T-helper 2 cell treated with Interferon-gamma antibody and Interleukin-4, amounts not matched to agents 5 μg/mL and 100 μg/mL, for 36 hours (primary cell): ENCODE measurements at regions not wholly inside any gene's neighbourhood (a gene's known extent, or its start where the extent isn't known, plus 50 kb on each side); places are given as distances from the start of the nearest gene placed in this dataset.

Experiments
- DNase-seq: peaks from one replicate; pipeline ENCODE4 v3.0.0; 2021; ENCODE audit warnings: low spot score
- H3K27ac Mint-ChIP-seq: one replicate; pipeline ENCODE4 v1.8.0; 2021; ENCODE audit warnings: mild to moderate bottlenecking, mixed read lengths
- H3K27me3 Mint-ChIP-seq: one replicate; pipeline ENCODE4 v1.8.0; 2021; ENCODE audit warnings: low read depth, mixed read lengths
- H3K36me3 Mint-ChIP-seq: one replicate; pipeline ENCODE4 v1.8.0; 2021; ENCODE audit warnings: low read depth, mixed read lengths
- H3K4me1 Mint-ChIP-seq: one replicate; pipeline ENCODE4 v1.8.0; 2021; ENCODE audit warnings: low read depth, mixed read lengths
- H3K4me3 Mint-ChIP-seq: one replicate; pipeline ENCODE4 v1.8.0; 2022; ENCODE audit warnings: mild to moderate bottlenecking, moderate library complexity, mixed read lengths
- H3K9me3 Mint-ChIP-seq: one replicate; pipeline ENCODE4 v1.8.0; 2021; ENCODE audit warnings: mixed read lengths

DNA sequence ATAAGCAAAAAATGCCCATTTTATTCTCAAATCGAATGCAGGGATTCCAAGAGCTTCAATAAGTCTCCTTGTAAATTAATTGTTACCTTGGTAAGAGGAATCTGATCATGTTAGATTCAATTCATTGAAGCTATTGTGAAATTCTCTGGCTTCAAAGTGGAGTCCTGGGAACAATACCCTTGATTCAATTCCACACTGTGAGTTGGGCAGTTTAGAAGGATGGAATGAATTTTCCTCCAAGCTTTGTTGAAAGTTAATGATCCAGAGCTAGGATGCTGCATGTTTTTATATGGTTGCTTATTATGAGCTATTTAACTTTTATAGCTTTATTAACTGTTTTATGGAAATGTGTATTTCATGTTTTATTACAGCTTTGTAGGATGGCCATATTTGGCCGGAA lies 89.9 kb upstream of the IGF1 start:
- Mint-ChIP-seq H3K4me3 (no peak overlapping the region), H3K27ac (no peak overlapping the region), H3K9me3 (no peaks in the 10 kb centered on the region), H3K27me3 (peaks cover 2% of the 10 kb centered on the region), H3K4me1 (no peaks in the 10 kb centered on the region), H3K36me3 (no peaks in the 10 kb centered on the region)
- no peak for DNase-seq

DNA sequence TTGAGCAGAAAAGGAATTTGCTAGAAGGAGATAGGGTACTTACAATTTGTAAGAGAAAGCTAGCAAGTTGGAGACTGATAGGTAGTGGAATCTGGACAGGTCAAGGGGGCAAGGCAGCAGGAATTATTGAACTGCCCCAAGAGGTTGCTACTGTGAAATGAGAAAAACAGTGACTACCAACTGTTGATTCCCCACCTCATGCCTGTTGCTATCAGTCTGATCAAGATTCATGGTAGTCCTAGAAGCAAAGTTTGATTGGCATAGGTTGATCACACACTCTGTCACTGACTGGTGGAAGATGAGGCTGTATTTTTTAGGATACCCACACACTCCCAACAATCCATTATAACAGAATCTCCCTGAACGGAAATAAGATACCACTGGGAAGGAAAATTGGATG lies 89.4 kb upstream of the IGF1 start:
- peaks cover 2% of the 10 kb centered on the region for H3K27me3 Mint-ChIP-seq
- no peak for DNase-seq
- H3K27ac Mint-ChIP-seq = no peak overlapping the region
- H3K4me1 Mint-ChIP-seq = no peaks in the 10 kb centered on the region
- H3K9me3 Mint-ChIP-seq = no peaks in the 10 kb centered on the region
- no peak overlapping the region for H3K4me3 Mint-ChIP-seq
- no peaks in the 10 kb centered on the region for H3K36me3 Mint-ChIP-seq

DNA sequence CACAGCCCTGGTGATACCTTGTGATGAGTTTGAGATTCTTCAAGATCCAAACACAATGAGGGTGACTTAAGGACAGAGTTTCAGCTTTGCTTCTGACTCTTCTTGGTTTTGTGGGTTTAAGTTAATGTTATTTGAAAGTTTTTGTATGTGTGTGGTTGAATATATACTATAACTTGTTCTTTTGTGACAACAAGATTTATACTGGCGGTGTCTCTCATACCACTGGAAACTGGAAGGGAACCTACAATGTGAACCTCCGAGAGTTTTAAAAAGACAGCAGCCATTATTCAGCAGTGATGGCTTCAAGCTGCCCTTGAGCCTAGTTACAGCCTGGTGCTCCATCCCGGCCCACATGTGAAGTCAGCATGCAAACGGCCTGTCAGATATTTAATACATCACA lies 87.9 kb upstream of the IGF1 start:
- peaks cover 2% of the 10 kb centered on the region for H3K27me3 Mint-ChIP-seq
- no peaks in the 10 kb centered on the region for H3K36me3 Mint-ChIP-seq
- DNase-seq = no peak
- H3K4me1 Mint-ChIP-seq = no peaks in the 10 kb centered on the region
- no peak overlapping the region for H3K4me3 Mint-ChIP-seq
- no peaks in the 10 kb centered on the region for H3K9me3 Mint-ChIP-seq
- no peak overlapping the region for H3K27ac Mint-ChIP-seq

DNA sequence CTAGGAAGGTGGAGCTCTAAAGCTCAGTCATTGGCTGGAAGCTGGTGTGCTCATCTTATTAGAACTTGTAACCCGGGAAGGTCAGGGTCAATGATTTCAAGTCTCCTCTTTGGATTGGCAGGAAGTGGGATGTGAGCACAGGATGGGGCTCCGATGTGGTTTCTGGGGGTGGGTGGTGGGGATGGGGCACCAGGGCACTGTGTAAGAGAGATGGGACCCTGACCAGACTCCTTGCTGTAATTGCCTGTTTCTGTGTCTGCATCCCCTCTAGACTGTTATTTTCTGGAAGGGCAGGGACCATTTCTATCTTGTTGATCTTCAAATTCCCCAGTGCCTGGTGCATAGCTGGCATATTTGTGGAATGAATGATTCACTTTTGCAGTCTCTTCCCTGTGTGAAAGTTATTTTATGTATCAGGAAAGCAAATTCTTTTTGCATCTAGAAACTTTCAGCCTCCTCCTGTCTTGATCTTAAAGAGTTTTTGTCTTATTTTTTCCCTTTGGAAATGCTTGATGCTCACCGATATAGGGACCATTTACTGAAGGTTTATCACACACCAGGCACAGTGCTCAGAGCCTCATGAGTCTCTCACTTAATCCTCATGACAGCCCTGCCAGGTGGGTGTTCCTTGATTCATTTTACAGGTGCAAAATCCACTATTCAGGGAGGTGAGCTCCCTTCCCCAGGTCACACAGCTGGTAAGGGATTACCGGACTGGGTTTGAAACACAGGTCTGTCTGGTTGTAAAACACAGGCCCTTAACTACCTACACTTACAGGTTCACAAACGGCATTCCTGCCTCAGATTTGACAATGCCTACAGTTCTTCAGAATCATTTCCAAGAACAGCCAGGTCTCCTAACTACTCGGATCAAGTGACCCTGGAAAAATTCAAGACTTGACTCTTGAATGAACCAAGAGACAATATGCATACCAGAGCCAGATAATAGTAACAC lies 86.9 kb upstream of the IGF1 start:
- H3K4me3 Mint-ChIP-seq = no peak overlapping the region

DNA sequence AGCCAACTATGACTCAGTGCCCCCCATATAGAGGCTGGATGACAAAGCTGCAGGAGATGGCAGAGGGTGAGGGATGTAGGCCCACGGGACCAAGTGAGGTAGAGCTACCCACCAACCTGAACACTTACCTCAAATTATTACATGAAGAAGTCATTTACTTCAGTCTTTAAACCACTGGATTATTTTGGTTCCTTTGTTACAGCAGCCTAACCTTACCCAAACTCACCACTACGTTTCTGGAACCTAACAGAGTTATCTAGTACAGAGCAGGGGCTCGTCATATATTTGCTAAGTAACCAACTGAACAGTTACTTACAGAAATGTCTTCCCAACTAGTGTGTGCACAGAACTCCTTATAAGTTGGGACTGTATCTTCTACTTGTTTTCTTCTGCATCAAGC lies 85.2 kb upstream of the IGF1 start:
- Mint-ChIP-seq H3K4me3 (no peak overlapping the region), H3K27me3 (peaks cover 2% of the 10 kb centered on the region), H3K36me3 (no peaks in the 10 kb centered on the region), H3K9me3 (no peaks in the 10 kb centered on the region), H3K4me1 (no peaks in the 10 kb centered on the region), H3K27ac (no peak overlapping the region)
- DNase-seq = no peak

More for the DNA sequence above, 86.9 kb upstream of the IGF1 start:
- peaks cover 2% of the 10 kb centered on the region for H3K27me3 Mint-ChIP-seq
- no peak overlapping the region for H3K27ac Mint-ChIP-seq
- H3K36me3 Mint-ChIP-seq = no peaks in the 10 kb centered on the region
- no peaks in the 10 kb centered on the region for H3K9me3 Mint-ChIP-seq
- no peak for DNase-seq
- no peaks in the 10 kb centered on the region for H3K4me1 Mint-ChIP-seq

DNA sequence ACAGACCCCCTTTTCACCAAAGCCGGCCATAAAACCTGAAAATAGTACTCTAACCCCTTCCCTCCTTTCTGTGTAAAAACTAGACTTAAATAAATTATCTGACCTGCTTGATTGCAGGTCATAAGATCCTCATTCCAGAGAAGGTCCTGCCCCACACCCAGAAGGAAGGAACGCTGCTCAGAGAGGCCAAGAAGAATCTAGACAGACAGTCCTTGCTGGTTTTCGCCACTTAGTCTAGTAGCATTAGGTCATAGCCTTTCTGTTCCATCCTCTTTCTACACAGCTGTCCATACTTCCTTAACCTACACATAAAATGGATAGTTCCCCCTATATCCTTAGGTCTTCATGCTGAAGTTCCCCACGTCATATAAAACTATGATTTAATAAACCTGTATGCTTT lies 83.7 kb upstream of the IGF1 start:
- Mint-ChIP-seq H3K27me3 (peaks cover 2% of the 10 kb centered on the region), H3K4me1 (no peaks in the 10 kb centered on the region), H3K9me3 (no peaks in the 10 kb centered on the region), H3K36me3 (no peaks in the 10 kb centered on the region), H3K4me3 (no peak overlapping the region), H3K27ac (no peak overlapping the region)
- no peak for DNase-seq

DNA sequence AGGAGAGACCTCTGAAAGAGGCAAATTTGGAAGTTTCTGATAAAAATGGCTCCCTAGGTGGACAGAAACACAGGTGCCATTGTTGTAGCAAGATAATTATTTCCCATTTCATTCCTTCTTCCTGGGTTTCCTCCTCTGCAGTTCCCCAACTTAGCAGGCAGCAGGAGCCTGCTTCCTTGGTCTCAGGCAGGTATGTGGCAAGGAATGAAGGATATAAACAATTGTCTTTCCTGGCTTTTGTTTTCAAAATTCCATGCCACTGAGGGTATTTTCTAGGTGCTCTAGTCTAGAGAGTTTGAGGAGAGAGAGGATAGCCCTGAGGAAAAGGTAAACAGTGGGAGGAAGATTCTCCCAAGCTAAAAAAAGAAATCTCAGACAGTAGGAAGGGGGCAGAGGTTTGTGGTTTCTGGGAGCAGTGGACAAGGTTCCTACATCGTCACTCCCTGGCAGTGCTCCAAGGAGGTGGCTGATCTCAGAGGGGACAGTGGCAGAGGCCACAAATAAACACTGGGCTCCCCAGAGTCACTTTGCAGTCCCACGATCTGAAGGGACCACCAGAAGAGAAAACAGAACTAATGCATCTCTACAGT lies 82.6 kb upstream of the IGF1 start:
- Mint-ChIP-seq H3K27ac (no peak overlapping the region), H3K4me1 (no peaks in the 10 kb centered on the region)

DNA sequence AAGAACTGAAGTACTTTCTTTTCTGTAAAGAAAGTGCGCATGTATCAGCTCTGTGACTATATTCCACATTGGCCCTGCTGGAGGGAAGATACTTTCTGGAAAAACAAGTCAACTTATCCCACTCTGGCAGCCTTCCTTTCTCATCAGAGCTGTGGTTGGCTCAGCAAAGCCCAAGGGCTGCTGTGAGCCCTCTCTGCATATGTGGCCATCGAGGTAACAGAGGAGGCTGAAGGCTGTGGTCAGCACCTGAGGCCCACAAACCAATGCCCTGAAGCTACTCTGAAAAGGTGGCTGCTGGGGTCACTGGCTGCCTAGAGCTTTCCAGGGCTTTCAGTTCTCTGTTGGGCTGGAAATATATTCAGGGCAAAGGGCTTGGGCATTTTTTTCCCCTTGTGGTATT lies 70.8 kb upstream of the IGF1 start:
- H3K27me3 Mint-ChIP-seq = peaks cover 10% of the 10 kb centered on the region
- H3K4me3 Mint-ChIP-seq = no peak overlapping the region
- H3K27ac Mint-ChIP-seq = no peak overlapping the region
- H3K36me3 Mint-ChIP-seq = no peaks in the 10 kb centered on the region
- no peaks in the 10 kb centered on the region for H3K9me3 Mint-ChIP-seq
- DNase-seq = no peak
- peaks cover under 1% of the 10 kb centered on the region for H3K4me1 Mint-ChIP-seq

More for the DNA sequence above, 82.6 kb upstream of the IGF1 start:
- Mint-ChIP-seq H3K4me3 (no peak overlapping the region), H3K36me3 (no peaks in the 10 kb centered on the region), H3K27me3 (peaks cover 3% of the 10 kb centered on the region), H3K9me3 (no peaks in the 10 kb centered on the region)
- no peak for DNase-seq

DNA sequence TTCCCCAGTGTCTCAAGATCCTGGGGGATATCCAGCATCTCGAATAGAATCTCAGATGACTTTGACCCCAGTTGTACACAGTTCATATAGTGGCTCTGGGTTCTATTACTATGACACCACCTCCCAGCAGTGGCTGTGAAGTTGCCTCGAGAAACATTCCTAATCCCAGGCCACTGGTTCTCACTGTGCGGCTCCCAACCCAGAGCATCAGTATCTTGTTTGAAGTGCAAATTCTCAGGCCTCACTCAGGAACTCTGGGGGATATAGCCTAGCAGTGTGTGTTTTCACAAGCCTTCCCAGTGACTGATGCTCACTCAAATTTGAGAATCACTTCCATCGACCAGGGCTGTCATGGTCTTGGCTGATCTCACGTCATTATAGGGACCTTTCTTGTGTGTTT lies 69.3 kb upstream of the IGF1 start:
- no peak for DNase-seq
- no peak overlapping the region for H3K27ac Mint-ChIP-seq
- H3K4me3 Mint-ChIP-seq = no peak overlapping the region
- peaks cover 8% of the 10 kb centered on the region for H3K27me3 Mint-ChIP-seq
- H3K9me3 Mint-ChIP-seq = no peaks in the 10 kb centered on the region
- no peaks in the 10 kb centered on the region for H3K36me3 Mint-ChIP-seq
- peaks cover 7% of the 10 kb centered on the region for H3K4me1 Mint-ChIP-seq

DNA sequence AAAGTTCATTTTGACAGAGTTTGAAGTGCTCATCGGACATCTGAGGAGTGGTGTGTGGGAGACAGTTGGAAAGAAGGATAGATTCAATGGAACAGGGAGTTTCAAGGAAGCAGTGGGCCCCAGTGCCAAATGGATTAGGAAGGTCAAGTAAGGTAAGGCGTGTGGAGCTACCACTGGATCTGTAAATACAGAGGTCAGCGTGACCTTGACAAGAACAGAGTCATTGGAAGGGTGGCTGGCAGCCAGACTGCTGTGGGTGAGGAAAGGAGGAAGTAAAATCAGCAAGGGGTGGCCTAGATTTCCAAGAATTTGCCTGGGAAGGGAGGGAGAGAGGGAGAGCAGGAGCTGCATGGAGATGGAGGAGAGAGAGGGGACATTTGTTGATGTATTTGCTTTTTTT lies 68.2 kb upstream of the IGF1 start:
- Mint-ChIP-seq H3K36me3 (no peaks in the 10 kb centered on the region), H3K27me3 (peaks cover 5% of the 10 kb centered on the region), H3K27ac (no peak overlapping the region), H3K4me1 (peaks cover 16% of the 10 kb centered on the region), H3K9me3 (no peaks in the 10 kb centered on the region), H3K4me3 (no peak overlapping the region)
- DNase-seq = no peak

DNA sequence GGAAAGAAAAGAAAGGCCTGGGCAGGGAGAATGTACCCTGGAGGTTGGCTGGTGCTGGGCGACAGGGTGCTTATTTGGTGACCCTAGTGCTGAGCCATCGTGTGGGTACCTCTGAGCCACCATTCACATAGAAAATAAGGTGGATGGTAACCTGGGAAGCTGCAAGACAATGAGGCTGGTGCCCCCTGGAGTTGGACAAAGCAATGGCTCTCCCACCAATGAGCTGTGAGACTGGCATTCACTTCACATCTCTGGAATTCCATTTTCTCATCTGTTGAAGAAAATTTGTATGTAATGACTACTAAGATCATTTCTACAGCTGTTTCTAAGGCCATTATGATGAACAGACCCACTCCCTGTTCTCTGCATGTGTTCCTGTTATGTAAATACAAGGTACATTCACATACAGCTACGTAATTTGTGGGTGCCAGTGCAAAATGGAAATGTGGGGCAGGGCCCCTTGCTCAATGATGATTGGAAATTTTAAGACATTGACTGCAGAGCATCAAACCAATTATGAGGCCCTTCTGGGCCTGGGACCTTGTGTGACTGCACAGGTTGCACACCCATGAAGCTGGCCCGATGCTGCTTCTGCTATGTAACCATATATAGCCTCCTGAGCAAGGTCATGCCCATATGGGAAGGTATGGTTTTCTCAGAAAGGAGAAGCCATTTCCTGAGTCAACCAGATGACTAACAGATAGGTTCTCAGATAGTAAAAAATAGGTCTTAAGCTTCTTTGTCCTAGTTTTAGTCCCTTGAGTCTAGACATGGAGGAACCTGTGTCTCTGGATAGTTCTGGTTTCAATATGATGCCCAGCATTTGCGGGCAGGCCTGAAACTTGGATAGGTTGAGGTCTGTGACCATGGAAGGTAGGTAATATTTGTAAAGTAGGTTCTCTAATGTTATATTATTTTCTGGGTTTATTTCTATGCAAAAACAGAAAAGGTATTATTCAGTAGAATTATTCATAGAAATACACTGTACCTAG lies 63.4 kb upstream of the IGF1 start:
- DNase-seq = peak; percentile 4
- H3K27me3 Mint-ChIP-seq = peaks cover 7% of the 10 kb centered on the region
- peaks cover 19% of the 10 kb centered on the region for H3K4me1 Mint-ChIP-seq
- no peaks in the 10 kb centered on the region for H3K36me3 Mint-ChIP-seq
- no peak overlapping the region for H3K27ac Mint-ChIP-seq
- no peaks in the 10 kb centered on the region for H3K9me3 Mint-ChIP-seq
- H3K4me3 Mint-ChIP-seq = peak overlapping the region; percentile 31

DNA sequence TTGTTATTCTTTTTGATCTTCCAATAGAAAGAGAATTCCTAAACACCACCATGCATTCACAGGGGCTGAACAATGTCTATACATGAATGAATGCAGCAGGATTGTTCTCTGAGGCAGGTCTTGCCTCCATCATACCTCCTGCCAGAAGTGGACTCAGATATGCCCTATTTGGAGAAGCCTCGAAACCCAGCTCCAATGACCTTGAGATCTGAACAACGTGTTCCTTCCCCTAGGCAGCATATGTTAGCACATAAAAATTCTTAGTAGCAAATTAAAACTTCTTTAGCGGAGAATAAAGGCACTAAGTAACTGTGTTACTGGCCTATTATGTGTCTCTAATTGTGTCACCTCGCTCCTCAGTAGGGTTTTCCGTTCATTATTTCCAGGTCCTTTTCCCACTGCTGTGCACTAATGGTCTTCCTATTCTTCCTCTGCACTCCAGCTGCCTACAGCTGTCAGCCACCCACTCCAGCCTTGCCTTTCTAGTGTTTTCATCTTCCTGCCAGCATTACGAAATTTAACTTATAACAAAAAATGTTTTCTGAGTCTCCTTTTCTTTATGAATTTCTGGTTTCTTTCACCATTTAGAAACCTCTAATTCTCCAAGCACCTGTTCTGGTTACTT lies 62.6 kb upstream of the IGF1 start:
- Mint-ChIP-seq H3K4me1 (peaks cover 19% of the 10 kb centered on the region), H3K9me3 (no peaks in the 10 kb centered on the region), H3K27me3 (peaks cover 13% of the 10 kb centered on the region), H3K27ac (no peak overlapping the region), H3K4me3 (no peak overlapping the region), H3K36me3 (no peaks in the 10 kb centered on the region)
- DNase-seq = no peak

DNA sequence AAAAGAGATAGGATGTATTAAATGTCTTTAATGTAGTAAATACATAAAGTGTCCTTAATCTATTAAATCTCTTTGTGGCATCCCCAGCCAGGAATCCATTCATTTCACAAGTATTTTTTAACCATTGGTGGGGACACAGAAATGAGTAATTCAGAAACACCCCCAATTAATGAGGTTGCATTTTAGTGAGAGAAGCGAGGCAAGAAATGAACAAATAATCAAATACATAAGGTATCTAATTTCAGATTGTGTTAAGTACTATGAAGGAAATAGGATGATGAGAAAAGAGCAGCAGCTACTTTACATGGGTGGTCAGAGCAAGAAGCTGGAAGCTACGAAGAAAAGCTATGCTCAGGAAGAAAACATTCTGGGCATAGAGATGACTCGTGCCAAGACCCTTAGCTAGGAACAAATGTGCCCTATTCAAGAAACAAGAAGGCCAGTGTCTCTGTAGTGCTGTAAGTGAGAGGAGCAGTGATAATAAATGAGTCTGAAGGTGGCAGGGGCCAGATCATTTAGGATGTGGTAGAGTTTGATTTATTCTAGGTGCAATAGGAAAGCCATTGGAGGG lies 60.5 kb upstream of the IGF1 start:
- peaks cover 15% of the 10 kb centered on the region for H3K4me1 Mint-ChIP-seq
- no peak overlapping the region for H3K27ac Mint-ChIP-seq
- no peak overlapping the region for H3K4me3 Mint-ChIP-seq
- H3K27me3 Mint-ChIP-seq = peaks cover 9% of the 10 kb centered on the region
- DNase-seq = no peak
- no peaks in the 10 kb centered on the region for H3K36me3 Mint-ChIP-seq
- no peaks in the 10 kb centered on the region for H3K9me3 Mint-ChIP-seq
